ENCODE measurements at regions not wholly inside any gene's neighbourhood (a gene's known extent, or its start where the extent isn't known, plus 50 kb on each side); places are given as distances from the start of the nearest gene placed in this dataset.

GRCh38 chr3:178369006-178369405 lies 167.2 kb upstream of the KCNMB2 start:
- H3K27ac ChIP-seq = no peak overlapping the region
- 88 to 97% (median 96%) methylated on average over 1 of the region's 1 CpG for WGBS, 4 donors
- DNase-seq = no peak

GRCh38 chr3:178369811-178370210 lies 166.4 kb upstream of the KCNMB2 start:
- Histone ChIP-seq H3K27me3 (no peaks in the 10 kb centered on the region), H3K9me3 (replicated peaks in 1 of 3) (no peaks in the 10 kb centered on the region), H3K4me1 (replicated peaks in 1 of 2) (peaks cover 0 to 4% of the 10 kb centered on the region in 2 donors), H3K36me3 (replicated peaks in 1 of 2) (no peaks in the 10 kb centered on the region), H3K27ac (no peak overlapping the region), H3K4me3 (no peak overlapping the region)
- no peak for DNase-seq
- TF ChIP-seq POLR2A (IDR thresholded peaks at IDR 0.05) (no peak), CTCF (IDR thresholded peaks at IDR 0.05) (no peak)
- 89 to 96% (median 93%) methylated on average over 2 of the region's 2 CpGs for WGBS, 4 donors
- intact Hi-C loops (cut with DNase I) = no loop called here

More at GRCh38 chr3:178369006-178369405, 167.2 kb upstream of the KCNMB2 start:
- intact Hi-C loops (cut with DNase I) = no loop called here
- TF ChIP-seq POLR2A (IDR thresholded peaks at IDR 0.05) = no peak
- TF ChIP-seq CTCF (IDR thresholded peaks at IDR 0.05) = no peak
- H3K4me1 ChIP-seq (replicated peaks in 1 of 2) = peaks cover 0 to 4% of the 10 kb centered on the region in 2 donors
- no peaks in the 10 kb centered on the region for H3K36me3 ChIP-seq (replicated peaks in 1 of 2)
- H3K4me3 ChIP-seq = no peak overlapping the region
- no peaks in the 10 kb centered on the region for H3K27me3 ChIP-seq
- no peaks in the 10 kb centered on the region for H3K9me3 ChIP-seq (replicated peaks in 1 of 3)

- no peaks in the 10 kb centered on the region for H3K27me3 ChIP-seq
- H3K36me3 ChIP-seq (replicated peaks in 1 of 2) = no peaks in the 10 kb centered on the region
- H3K9me3 ChIP-seq (replicated peaks in 1 of 3) = no peaks in the 10 kb centered on the region
- H3K27ac ChIP-seq = no peak overlapping the region
- intact Hi-C loops (cut with DNase I) = no loop called here
- no peak for TF ChIP-seq POLR2A (IDR thresholded peaks at IDR 0.05)
- TF ChIP-seq CTCF (IDR thresholded peaks at IDR 0.05) = no peak
- no peak overlapping the region for H3K4me3 ChIP-seq
- no peak for DNase-seq
- peaks cover 0 to 4% of the 10 kb centered on the region in 2 donors for H3K4me1 ChIP-seq (replicated peaks in 1 of 2)
- 89 to 97% (median 95%) methylated on average over 5 of the region's 5 CpGs for WGBS, 4 donors
Observed at GRCh38 chr3:178370387-178370786, 165.8 kb upstream of the KCNMB2 start.

GRCh38 chr3:178381555-178381954 lies 154.7 kb upstream of the KCNMB2 start:
- Histone ChIP-seq H3K4me3 (no peak overlapping the region), H3K27me3 (no peaks in the 10 kb centered on the region), H3K36me3 (replicated peaks in 1 of 2) (no peaks in the 10 kb centered on the region), H3K9me3 (replicated peaks in 1 of 3) (peaks cover 0 to 4% (median 0%) of the 10 kb centered on the region in 3 donors), H3K4me1 (replicated peaks in 1 of 2) (peaks cover 19 to 35% of the 10 kb centered on the region in 2 donors), H3K27ac (no peak overlapping the region)
- intact Hi-C loops (cut with DNase I) = no loop called here
- WGBS, 4 donors = 76 to 83% (median 80%) methylated on average over 1 of the region's 1 CpG
- TF ChIP-seq CTCF (IDR thresholded peaks at IDR 0.05) (no peak), POLR2A (IDR thresholded peaks at IDR 0.05) (no peak)
- no peak for DNase-seq

Measured in adrenal gland (tissue), 9 donors.